Activated naive CD4-positive, alpha-beta T cell treated with anti-CD3 and anti-CD28 coated beads for 36 hours (primary cell): ENCODE measurements at regions not wholly inside any gene's neighbourhood (a gene's known extent, or its start where the extent isn't known, plus 50 kb on each side); places are given as distances from the start of the nearest gene placed in this dataset.

Experiments used
- CTCF ChIA-PET: fragments of 350-600 bp; sonication (Branson Sonifier 250); formaldehyde crosslinking; loops from one replicate; lab custom pipeline; 2021; ENCODE audit warnings: antibody characterized with exemption; lab: Charles Lee
- DNase-seq: peaks from one replicate; pipeline ENCODE4 v3.0.0-alpha.2; 2020
- H3K27ac Mint-ChIP-seq: one replicate; pipeline ENCODE4 v1.8.0; 2021; ENCODE audit warnings: mild to moderate bottlenecking, mixed read lengths
- H3K27me3 Mint-ChIP-seq: one replicate; pipeline ENCODE4 v1.8.0; 2021; ENCODE audit warnings: low read depth, mixed read lengths
- H3K36me3 Mint-ChIP-seq: one replicate; pipeline ENCODE4 v1.8.0; 2021; ENCODE audit warnings: low read depth, mixed read lengths
- H3K4me1 Mint-ChIP-seq: one replicate; pipeline ENCODE4 v1.8.0; 2021; ENCODE audit warnings: low read depth, mixed read lengths
- H3K4me3 Mint-ChIP-seq: one replicate; pipeline ENCODE4 v1.8.0; 2021; ENCODE audit warnings: mild to moderate bottlenecking, moderate library complexity, mixed read lengths
- H3K9me3 Mint-ChIP-seq: one replicate; pipeline ENCODE4 v1.8.0; 2021; ENCODE audit warnings: mixed read lengths
- intact Hi-C: fragments of 100-400 bp; cut with micrococcal nuclease; formaldehyde crosslinking; loops from one replicate; pipeline ENCODE4 v1.15.1; 2023

GRCh38 chr15:94665676-94666441, 434.5 kb downstream of the MCTP2 start:
- CTCF ChIA-PET: no interaction called here
- no peak overlapping the region for H3K27ac Mint-ChIP-seq
- no peak overlapping the region for H3K4me3 Mint-ChIP-seq
- H3K9me3 Mint-ChIP-seq: no peaks in the 10 kb centered on the region
- no peaks in the 10 kb centered on the region for H3K36me3 Mint-ChIP-seq
- no peaks in the 10 kb centered on the region for H3K4me1 Mint-ChIP-seq
- DNase-seq: no peak
- H3K27me3 Mint-ChIP-seq: peaks cover 19% of the 10 kb centered on the region
- intact Hi-C loops: loop anchor here (5.0 kb wide), 1 partner anchor 84 kb away; no protein-coding TSS in a partner anchor

- Mint-ChIP-seq H3K9me3 (no peaks in the 10 kb centered on the region), H3K4me1 (no peaks in the 10 kb centered on the region), H3K27ac (no peak overlapping the region), H3K27me3 (peaks cover 19% of the 10 kb centered on the region), H3K4me3 (no peak overlapping the region), H3K36me3 (no peaks in the 10 kb centered on the region)
- intact Hi-C loops: loop anchor here (5.0 kb wide), 1 partner anchor 84 kb away; no protein-coding TSS in a partner anchor
- CTCF ChIA-PET: no interaction called here
- no peak for DNase-seq
These were observed 435.2 kb downstream of the MCTP2 start for GRCh38 chr15:94666553-94666952.

- intact Hi-C loops: loop anchor here (5.0 kb wide), 1 partner anchor 85 kb away; no protein-coding TSS in a partner anchor
- H3K27me3 Mint-ChIP-seq: peaks cover 19% of the 10 kb centered on the region
- H3K27ac Mint-ChIP-seq: no peak overlapping the region
- H3K9me3 Mint-ChIP-seq: no peaks in the 10 kb centered on the region
- CTCF ChIA-PET: no interaction called here
- DNase-seq: no peak
- no peak overlapping the region for H3K4me3 Mint-ChIP-seq
- no peaks in the 10 kb centered on the region for H3K4me1 Mint-ChIP-seq
- no peaks in the 10 kb centered on the region for H3K36me3 Mint-ChIP-seq
These were observed 435.7 kb downstream of the MCTP2 start for GRCh38 chr15:94667109-94667508.

- no peaks in the 10 kb centered on the region for H3K36me3 Mint-ChIP-seq
- CTCF ChIA-PET: interaction anchor here (0.7 to 1.6 kb wide), 12 partner anchors 8 to 624 kb away, joined by 3 to 8 read pairs (median 4); no protein-coding TSS in a partner anchor
These were observed 439.2 kb downstream of the MCTP2 start for GRCh38 chr15:94670438-94671034.

GRCh38 chr15:94671858-94672532, 440.6 kb downstream of the MCTP2 start:
- H3K27ac Mint-ChIP-seq: no peak overlapping the region
- peaks cover 4% of the 10 kb centered on the region for H3K27me3 Mint-ChIP-seq
- no peak for DNase-seq
- intact Hi-C loops: loop anchor here (10.0 kb wide), 1 partner anchor 1683 kb away; no protein-coding TSS in a partner anchor
- no peaks in the 10 kb centered on the region for H3K36me3 Mint-ChIP-seq
- no peak overlapping the region for H3K4me3 Mint-ChIP-seq
- no peaks in the 10 kb centered on the region for H3K4me1 Mint-ChIP-seq
- CTCF ChIA-PET: interaction anchor here (1.1 to 1.6 kb wide), 4 partner anchors 89 to 619 kb away, joined by 3 to 5 read pairs (median 3); no protein-coding TSS in a partner anchor
- H3K9me3 Mint-ChIP-seq: no peaks in the 10 kb centered on the region

More at GRCh38 chr15:94670438-94671034, 439.2 kb downstream of the MCTP2 start:
- Mint-ChIP-seq H3K4me1 (no peaks in the 10 kb centered on the region), H3K27me3 (peaks cover 12% of the 10 kb centered on the region), H3K9me3 (no peaks in the 10 kb centered on the region), H3K4me3 (no peak overlapping the region), H3K27ac (no peak overlapping the region)
- intact Hi-C loops: loop anchor here (1.0 to 10.0 kb wide), 2 partner anchors 622 to 1684 kb away; no protein-coding TSS in a partner anchor
- no peak for DNase-seq

- H3K9me3 Mint-ChIP-seq: no peaks in the 10 kb centered on the region
These were observed 442.4 kb downstream of the MCTP2 start for GRCh38 chr15:94673801-94674200.

GRCh38 chr15:94674296-94674695, 442.9 kb downstream of the MCTP2 start:
- intact Hi-C loops: loop anchor here (10.0 kb wide), 1 partner anchor 1681 kb away; no protein-coding TSS in a partner anchor
- no peak for DNase-seq
- no peaks in the 10 kb centered on the region for H3K9me3 Mint-ChIP-seq
- H3K4me1 Mint-ChIP-seq: no peaks in the 10 kb centered on the region
- H3K27ac Mint-ChIP-seq: no peak overlapping the region
- H3K36me3 Mint-ChIP-seq: no peaks in the 10 kb centered on the region
- peaks cover 2% of the 10 kb centered on the region for H3K27me3 Mint-ChIP-seq
- H3K4me3 Mint-ChIP-seq: no peak overlapping the region
- CTCF ChIA-PET: no interaction called here

More at GRCh38 chr15:94673801-94674200, 442.4 kb downstream of the MCTP2 start:
- Mint-ChIP-seq H3K36me3 (no peaks in the 10 kb centered on the region), H3K27me3 (peaks cover 2% of the 10 kb centered on the region), H3K27ac (no peak overlapping the region), H3K4me1 (no peaks in the 10 kb centered on the region), H3K4me3 (no peak overlapping the region)
- CTCF ChIA-PET: no interaction called here
- intact Hi-C loops: loop anchor here (10.0 kb wide), 1 partner anchor 1681 kb away; no protein-coding TSS in a partner anchor
- DNase-seq: no peak

- no peak overlapping the region for H3K4me3 Mint-ChIP-seq
- H3K36me3 Mint-ChIP-seq: no peaks in the 10 kb centered on the region
- H3K27me3 Mint-ChIP-seq: peaks cover 2% of the 10 kb centered on the region
- intact Hi-C loops: loop anchor here (10.0 kb wide), 1 partner anchor 1678 kb away; no protein-coding TSS in a partner anchor
- H3K9me3 Mint-ChIP-seq: no peaks in the 10 kb centered on the region
- H3K4me1 Mint-ChIP-seq: no peaks in the 10 kb centered on the region
- CTCF ChIA-PET: no interaction called here
- no peak overlapping the region for H3K27ac Mint-ChIP-seq
- no peak for DNase-seq
These were observed 445.9 kb downstream of the MCTP2 start for GRCh38 chr15:94677202-94677790.

GRCh38 chr15:94682171-94682570, 450.8 kb downstream of the MCTP2 start:
- no peak overlapping the region for H3K27ac Mint-ChIP-seq
- intact Hi-C loops: no loop called here
- H3K4me3 Mint-ChIP-seq: no peak overlapping the region
- H3K9me3 Mint-ChIP-seq: no peaks in the 10 kb centered on the region
- CTCF ChIA-PET: no interaction called here
- H3K27me3 Mint-ChIP-seq: no peaks in the 10 kb centered on the region
- DNase-seq: no peak
- no peaks in the 10 kb centered on the region for H3K4me1 Mint-ChIP-seq
- H3K36me3 Mint-ChIP-seq: no peaks in the 10 kb centered on the region

GRCh38 chr15:94683902-94684301, 452.5 kb downstream of the MCTP2 start:
- Mint-ChIP-seq H3K9me3 (no peaks in the 10 kb centered on the region), H3K4me3 (no peak overlapping the region), H3K27ac (no peak overlapping the region), H3K27me3 (no peaks in the 10 kb centered on the region), H3K36me3 (no peaks in the 10 kb centered on the region), H3K4me1 (no peaks in the 10 kb centered on the region)
- intact Hi-C loops: no loop called here
- no peak for DNase-seq
- CTCF ChIA-PET: no interaction called here

GRCh38 chr15:94691169-94691568, 459.8 kb downstream of the MCTP2 start:
- intact Hi-C loops: no loop called here
- Mint-ChIP-seq H3K36me3 (no peaks in the 10 kb centered on the region), H3K27me3 (peaks cover 3% of the 10 kb centered on the region), H3K9me3 (no peaks in the 10 kb centered on the region), H3K27ac (no peak overlapping the region), H3K4me3 (no peak overlapping the region), H3K4me1 (no peaks in the 10 kb centered on the region)
- CTCF ChIA-PET: no interaction called here
- no peak for DNase-seq

GRCh38 chr15:94692710-94693109, 461.3 kb downstream of the MCTP2 start:
- intact Hi-C loops: no loop called here
- H3K4me3 Mint-ChIP-seq: no peak overlapping the region
- H3K9me3 Mint-ChIP-seq: no peaks in the 10 kb centered on the region
- DNase-seq: no peak
- CTCF ChIA-PET: no interaction called here
- H3K27ac Mint-ChIP-seq: no peak overlapping the region
- no peaks in the 10 kb centered on the region for H3K4me1 Mint-ChIP-seq
- no peaks in the 10 kb centered on the region for H3K36me3 Mint-ChIP-seq
- H3K27me3 Mint-ChIP-seq: peaks cover 3% of the 10 kb centered on the region
